ENCODE measurements at regions not wholly inside any gene's neighbourhood (a gene's known extent, or its start where the extent isn't known, plus 50 kb on each side); places are given as distances from the start of the nearest gene placed in this dataset.

GRCh38 chr16:75792771-75793492 lies 66.6 kb upstream of the CPHXL start:
- H3K36me3 ChIP-seq, result no peaks in the 10 kb centered on the region
- no peak overlapping the region for H3K4me3 ChIP-seq
- H3K27ac ChIP-seq, result no peak overlapping the region
- no peak for TF ChIP-seq CTCF (IDR thresholded peaks at IDR 0.05)
- TF ChIP-seq POLR2A (IDR thresholded peaks at IDR 0.05), result no peak
- intact Hi-C loops (cut with DNase I), result loop anchor here (10.0 kb wide), 2 partner anchors 862 to 1372 kb away; no protein-coding TSS in a partner anchor
- H3K9me3 ChIP-seq, result no peaks in the 10 kb centered on the region
- no peaks in the 10 kb centered on the region for H3K4me1 ChIP-seq
- no peak for DNase-seq
- 64% methylated on average over 7 of the region's 7 CpGs for WGBS (ENCODE audit: insufficient coverage, low coverage, low lambda C conversion rate, missing lambda C conversion rate)
- no peak for ATAC-seq
- no peaks in the 10 kb centered on the region for H3K27me3 ChIP-seq

- no peak overlapping the region for H3K4me3 ChIP-seq
- intact Hi-C loops (cut with DNase I), result loop anchor here (10.0 kb wide), 2 partner anchors 861 to 1371 kb away; no protein-coding TSS in a partner anchor
- no peak for DNase-seq
- H3K4me1 ChIP-seq, result no peaks in the 10 kb centered on the region
- H3K27ac ChIP-seq, result no peak overlapping the region
- 20% methylated on average over 4 of the region's 4 CpGs for WGBS (ENCODE audit: insufficient coverage, low coverage, low lambda C conversion rate, missing lambda C conversion rate)
- H3K36me3 ChIP-seq, result no peaks in the 10 kb centered on the region
- TF ChIP-seq POLR2A (IDR thresholded peaks at IDR 0.05) (no peak), CTCF (IDR thresholded peaks at IDR 0.05) (no peak)
- H3K27me3 ChIP-seq, result no peaks in the 10 kb centered on the region
- ATAC-seq, result no peak
- H3K9me3 ChIP-seq, result no peaks in the 10 kb centered on the region
Observed at GRCh38 chr16:75793641-75794040, 67.4 kb upstream of the CPHXL start.

GRCh38 chr16:75794426-75794825 lies 68.1 kb upstream of the CPHXL start:
- intact Hi-C loops (cut with DNase I), result loop anchor here (10.0 kb wide), 2 partner anchors 860 to 1370 kb away; no protein-coding TSS in a partner anchor
- no peak overlapping the region for H3K4me3 ChIP-seq
- H3K36me3 ChIP-seq, result no peaks in the 10 kb centered on the region
- DNase-seq (no peak), ATAC-seq (peak in 3 of 4 donors; percentile 27 to 56 (median 36))
- no peaks in the 10 kb centered on the region for H3K9me3 ChIP-seq
- 36% methylated on average over 4 of the region's 4 CpGs for WGBS (ENCODE audit: insufficient coverage, low coverage, low lambda C conversion rate, missing lambda C conversion rate)
- H3K4me1 ChIP-seq, result no peaks in the 10 kb centered on the region
- no peak overlapping the region for H3K27ac ChIP-seq
- no peaks in the 10 kb centered on the region for H3K27me3 ChIP-seq
- TF ChIP-seq CTCF (IDR thresholded peaks at IDR 0.05) (no peak), POLR2A (IDR thresholded peaks at IDR 0.05) (no peak)

GRCh38 chr16:75798714-75799113 lies 72.4 kb upstream of the CPHXL start:
- DNase-seq (no peak), ATAC-seq (no peak)
- Histone ChIP-seq H3K4me1 (no peaks in the 10 kb centered on the region), H3K27me3 (no peaks in the 10 kb centered on the region), H3K4me3 (no peak overlapping the region), H3K36me3 (no peaks in the 10 kb centered on the region), H3K9me3 (no peaks in the 10 kb centered on the region), H3K27ac (no peak overlapping the region)
- 52% methylated on average over 4 of the region's 4 CpGs for WGBS (ENCODE audit: insufficient coverage, low coverage, low lambda C conversion rate, missing lambda C conversion rate)
- intact Hi-C loops (cut with DNase I), result loop anchor here (10.0 kb wide), 2 partner anchors 856 to 1366 kb away; no protein-coding TSS in a partner anchor
- TF ChIP-seq CTCF (IDR thresholded peaks at IDR 0.05) (no peak), POLR2A (IDR thresholded peaks at IDR 0.05) (no peak)
